Lung (tissue), 11 donors: ENCODE measurements at regions not wholly inside any gene's neighbourhood (a gene's known extent, or its start where the extent isn't known, plus 50 kb on each side); places are given as distances from the start of the nearest gene placed in this dataset.

ENCODE experiments used
- ATAC-seq: fragments of 200-7000 bp; cut with Tn5 transposase; one replicate; pipeline ENCODE4 v1.9.1; 2020; ENCODE audit warnings: moderate number of reproducible peaks; ENCODE audit not compliant: insufficient read depth, low FRiP score
- DNase-seq, 3 donors: peaks; one replicate each; pipeline ENCODE4 v3.0.0-alpha.2; 2013 to 2017
- H3K27ac ChIP-seq, 2 donors: one replicate each; pipeline ENCODE4 v1.5.1; 2013; ENCODE audit warnings: mild to moderate bottlenecking in 2 of 2, moderate library complexity in 2 of 2, control low read depth in 1 of 2, inconsistent platforms in 1 of 2, low read depth in 1 of 2, low read length in 1 of 2
- H3K27me3 ChIP-seq, 3 donors: one replicate each; pipeline ENCODE4 v1.5.1; 2013; ENCODE audit warnings: low read length in 2 of 3; ENCODE audit not compliant: control insufficient read depth in 3 of 3, insufficient read depth in 3 of 3
- H3K36me3 ChIP-seq, 4 donors: one replicate each; pipeline ENCODE4 v1.5.1; 2013; ENCODE audit warnings: low read length in 4 of 4, mild to moderate bottlenecking in 1 of 4, moderate library complexity in 1 of 4; ENCODE audit not compliant: control insufficient read depth in 4 of 4, insufficient read depth in 4 of 4
- H3K4me1 ChIP-seq, 5 donors: one replicate each; pipeline ENCODE4 v1.5.1; 2013; ENCODE audit warnings: low read length in 5 of 5, mild to moderate bottlenecking in 2 of 5, moderate library complexity in 1 of 5; ENCODE audit not compliant: control insufficient read depth in 5 of 5, insufficient read depth in 5 of 5
- H3K4me3 ChIP-seq: one replicate; pipeline ENCODE4 v1.5.1; 2013; ENCODE audit warnings: mild to moderate bottlenecking, control low read depth, moderate library complexity
- H3K9ac ChIP-seq, 2 donors: one replicate each; pipeline ENCODE4 v1.5.1; 2013; ENCODE audit warnings: low read length in 2 of 2, control low read depth in 1 of 2; ENCODE audit not compliant: insufficient read depth in 1 of 2
- H3K9me3 ChIP-seq, 4 donors: one replicate each; pipeline ENCODE4 v1.5.1; 2013; ENCODE audit warnings: low read length in 3 of 4, mild to moderate bottlenecking in 1 of 4, moderate library complexity in 1 of 4; ENCODE audit not compliant: control insufficient read depth in 4 of 4, insufficient read depth in 3 of 4
- WGBS, 2 donors: extraction: QIAGEN DNeasy Blood & Tissue Kit; methylation state at CpG; one replicate each; pipeline ENCODE4 v1.1.7; 2013; 5-methylcytosine and 5-hydroxymethylcytosine counted together
- TF ChIP-seq, protein P1 (sequence below): IDR thresholded peaks from 2 replicates; pipeline ENCODE4 v1.5.1; 2012; ENCODE audit warnings: mild to moderate bottlenecking; ENCODE audit errors: control extremely low read depth, extremely low read depth
- donor health status: control.
- donor health status: control.
- donor health status: Bipolar disorder and iron deficiency.
- donor health status: healthy.
- donor health status: DM: yes; HTN: yes; CAD: no.

DNA sequence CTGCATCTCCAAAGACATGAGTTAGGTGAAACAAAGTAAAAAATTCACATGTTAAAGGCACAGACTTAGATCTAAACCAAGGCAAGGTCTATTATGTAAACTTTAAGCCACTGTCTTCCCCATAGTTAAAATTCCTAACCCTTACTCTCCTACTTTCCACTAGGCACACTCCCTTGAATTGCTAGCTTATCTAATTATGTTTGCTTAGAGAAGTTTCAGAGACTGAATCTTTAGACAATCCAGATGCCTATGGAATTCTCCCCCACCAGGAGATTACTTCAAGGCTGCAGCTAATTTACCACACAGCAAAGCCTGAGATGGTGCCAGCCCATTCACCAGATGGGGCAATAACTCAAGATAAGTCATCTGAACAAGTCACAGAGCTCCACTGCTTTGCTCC lies 803.1 kb upstream of the COX7C start:
- Histone ChIP-seq H3K4me1 (no peaks in the 10 kb centered on the region), H3K9ac (no peak overlapping the region), H3K9me3 (no peaks in the 10 kb centered on the region), H3K36me3 (no peaks in the 10 kb centered on the region), H3K27ac (no peak overlapping the region), H3K27me3 (no peaks in the 10 kb centered on the region), H3K4me3 (no peak overlapping the region)
- TF ChIP-seq, protein P1, sequence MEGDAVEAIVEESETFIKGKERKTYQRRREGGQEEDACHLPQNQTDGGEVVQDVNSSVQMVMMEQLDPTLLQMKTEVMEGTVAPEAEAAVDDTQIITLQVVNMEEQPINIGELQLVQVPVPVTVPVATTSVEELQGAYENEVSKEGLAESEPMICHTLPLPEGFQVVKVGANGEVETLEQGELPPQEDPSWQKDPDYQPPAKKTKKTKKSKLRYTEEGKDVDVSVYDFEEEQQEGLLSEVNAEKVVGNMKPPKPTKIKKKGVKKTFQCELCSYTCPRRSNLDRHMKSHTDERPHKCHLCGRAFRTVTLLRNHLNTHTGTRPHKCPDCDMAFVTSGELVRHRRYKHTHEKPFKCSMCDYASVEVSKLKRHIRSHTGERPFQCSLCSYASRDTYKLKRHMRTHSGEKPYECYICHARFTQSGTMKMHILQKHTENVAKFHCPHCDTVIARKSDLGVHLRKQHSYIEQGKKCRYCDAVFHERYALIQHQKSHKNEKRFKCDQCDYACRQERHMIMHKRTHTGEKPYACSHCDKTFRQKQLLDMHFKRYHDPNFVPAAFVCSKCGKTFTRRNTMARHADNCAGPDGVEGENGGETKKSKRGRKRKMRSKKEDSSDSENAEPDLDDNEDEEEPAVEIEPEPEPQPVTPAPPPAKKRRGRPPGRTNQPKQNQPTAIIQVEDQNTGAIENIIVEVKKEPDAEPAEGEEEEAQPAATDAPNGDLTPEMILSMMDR: no peak
- DNase-seq (no peak), ATAC-seq (no peak)

DNA sequence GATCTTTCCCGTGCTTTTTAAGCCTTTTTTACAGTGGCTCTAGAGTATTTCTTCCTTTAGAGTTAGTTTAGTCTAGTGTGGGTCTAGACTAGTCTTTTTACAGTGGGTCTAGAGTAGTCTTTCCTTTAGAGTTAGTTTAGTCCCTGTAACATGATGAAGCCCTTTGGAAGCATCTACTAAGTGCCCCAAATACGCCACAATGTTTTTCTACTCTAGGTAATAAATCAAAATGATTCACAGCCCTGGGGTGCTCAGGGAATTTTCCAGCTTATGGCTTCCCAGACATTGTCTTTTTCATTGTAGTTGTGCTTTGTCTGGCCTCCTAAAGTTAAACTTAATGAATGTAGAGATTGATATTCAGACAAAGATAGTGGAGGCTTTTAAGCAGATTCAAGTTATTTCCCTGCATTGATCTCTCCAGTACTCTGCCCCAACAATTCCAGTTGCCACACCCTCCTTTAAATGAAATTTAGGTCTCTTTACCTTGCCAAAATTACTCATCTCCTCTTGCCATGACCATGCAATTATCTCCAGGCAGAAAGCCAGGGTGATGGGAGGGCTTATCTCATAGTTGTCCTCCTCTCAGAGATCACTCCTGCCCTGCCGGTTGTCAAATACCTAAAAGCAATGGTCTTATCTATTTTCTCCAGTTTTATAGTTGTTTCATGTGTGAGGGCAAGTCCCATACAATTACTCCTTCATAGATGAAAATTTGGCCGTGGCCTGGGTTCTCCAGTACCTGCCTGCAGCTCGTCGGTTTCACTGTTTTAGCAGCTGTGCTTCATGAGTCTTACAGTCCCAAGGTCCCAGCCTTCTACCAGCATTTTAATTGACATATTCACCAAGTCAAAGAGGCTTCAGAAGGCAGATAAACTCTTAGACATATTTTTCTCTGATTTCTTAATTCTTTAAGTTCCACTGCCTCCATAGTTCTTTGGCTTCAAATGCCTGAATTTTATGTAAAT lies 794.0 kb upstream of the COX7C start:
- Histone ChIP-seq H3K4me3 (no peak overlapping the region), H3K36me3 (no peaks in the 10 kb centered on the region), H3K9me3 (no peaks in the 10 kb centered on the region), H3K4me1 (no peaks in the 10 kb centered on the region), H3K9ac (no peak overlapping the region), H3K27ac (no peak overlapping the region), H3K27me3 (no peaks in the 10 kb centered on the region)
- TF ChIP-seq, protein P1: no peak
- DNase-seq (no peak), ATAC-seq (no peak)
- WGBS, 2 donors: 70 to 75% methylated on average over 6 of the region's 6 CpGs

- H3K9ac ChIP-seq: no peak overlapping the region
- 88 to 89% methylated on average over 5 of the region's 5 CpGs for WGBS, 2 donors
- no peak overlapping the region for H3K27ac ChIP-seq
- H3K36me3 ChIP-seq: no peaks in the 10 kb centered on the region
- H3K9me3 ChIP-seq: no peaks in the 10 kb centered on the region
- no peak overlapping the region for H3K4me3 ChIP-seq
- H3K27me3 ChIP-seq: no peaks in the 10 kb centered on the region
- TF ChIP-seq, protein P1: no peak
- no peaks in the 10 kb centered on the region for H3K4me1 ChIP-seq
- ATAC-seq (no peak), DNase-seq (no peak)
Observed at GRCh38 chr5:85838781-85839180, 779.0 kb upstream of the COX7C start.
